H9 (cell line): ENCODE measurements at regions not wholly inside any gene's neighbourhood (a gene's known extent, or its start where the extent isn't known, plus 50 kb on each side); places are given as distances from the start of the nearest gene placed in this dataset.
"Not testable (repeated sequence)": the region's sequence is repeated elsewhere in the genome, so short reads cannot be mapped to it uniquely, and the experiment has no call there.

Experiments
- DNase-seq: peaks from one replicate; pipeline ENCODE4 v3.0.0-alpha.2; 2017
- H2AFZ ChIP-seq: one replicate; pipeline ENCODE4 v1.6.1; 2013; ENCODE audit warnings: mild to moderate bottlenecking, low read length, control low read depth, moderate library complexity
- H2AK5ac ChIP-seq: 2 replicates; pipeline ENCODE4 v1.6.1; 2013; ENCODE audit warnings: low read length, control low read depth, mixed read lengths; ENCODE audit not compliant: insufficient read length
- H2BK120ac ChIP-seq: one replicate; pipeline ENCODE4 v1.6.1; 2013; ENCODE audit warnings: low read depth, mild to moderate bottlenecking, low read length, control low read depth, inconsistent platforms; ENCODE audit not compliant: poor library complexity, severe bottlenecking
- H2BK12ac ChIP-seq: 2 replicates; pipeline ENCODE4 v1.6.1; 2013; ENCODE audit warnings: low read length, control low read depth, mixed read lengths, low read depth; ENCODE audit not compliant: insufficient read length
- H2BK15ac ChIP-seq: 2 replicates; pipeline ENCODE4 v1.6.1; 2013; ENCODE audit warnings: low read depth, low read length, control low read depth
- H2BK20ac ChIP-seq: one replicate; pipeline ENCODE4 v1.6.1; 2013; ENCODE audit warnings: low read depth, mild to moderate bottlenecking, low read length, control low read depth, inconsistent platforms; ENCODE audit not compliant: poor library complexity, severe bottlenecking
- H2BK5ac ChIP-seq: 2 replicates; pipeline ENCODE4 v1.6.1; 2013; ENCODE audit warnings: low read length, control low read depth, mixed read lengths; ENCODE audit not compliant: insufficient read length
- H3K14ac ChIP-seq: 2 replicates; pipeline ENCODE4 v1.6.1; 2013; ENCODE audit warnings: low read length, control low read depth; ENCODE audit not compliant: insufficient read depth
- H3K18ac ChIP-seq: 2 replicates; pipeline ENCODE4 v1.6.1; 2013; ENCODE audit warnings: low read depth, mild to moderate bottlenecking, mixed read lengths, low read length, control low read depth; ENCODE audit not compliant: insufficient read length
- H3K23ac ChIP-seq: 2 replicates; pipeline ENCODE4 v1.6.1; 2013; ENCODE audit warnings: low read length, control low read depth, mixed read lengths, low read depth; ENCODE audit not compliant: insufficient read length
- H3K23me2 ChIP-seq: 2 replicates; pipeline ENCODE4 v1.6.1; 2013; ENCODE audit warnings: low read depth, mild to moderate bottlenecking, mixed read lengths, low read length, control low read depth; ENCODE audit not compliant: insufficient read length, poor library complexity, severe bottlenecking
- H3K27ac ChIP-seq: 2 replicates; pipeline ENCODE4 v1.5.1; 2013; ENCODE audit warnings: low read length, control low read depth, mixed read lengths, low read depth; ENCODE audit not compliant: insufficient read length
- H3K27me3 ChIP-seq: 2 replicates; pipeline ENCODE4 v1.6.1; 2013; ENCODE audit warnings: low read length, control low read depth, inconsistent platforms; ENCODE audit not compliant: insufficient read depth
- H3K4ac ChIP-seq: 2 replicates; pipeline ENCODE4 v1.6.1; 2013; ENCODE audit warnings: low read depth, mild to moderate bottlenecking, control low read depth, inconsistent platforms, low read length, moderate library complexity
- H3K4me1 ChIP-seq: 2 replicates; pipeline ENCODE4 v1.6.1; 2013; ENCODE audit warnings: low read length, control low read depth, inconsistent platforms; ENCODE audit not compliant: insufficient read depth
- H3K4me2 ChIP-seq: 2 replicates; pipeline ENCODE4 v1.6.1; 2013; ENCODE audit warnings: low read length, control low read depth, mixed read lengths; ENCODE audit not compliant: insufficient read length, insufficient read depth
- H3K56ac ChIP-seq: 2 replicates; pipeline ENCODE4 v1.6.1; 2013; ENCODE audit warnings: low read depth, mild to moderate bottlenecking, mixed read lengths, low read length, control low read depth; ENCODE audit not compliant: insufficient read length
- H3K79me1 ChIP-seq: 2 replicates; pipeline ENCODE4 v1.6.1; 2013; ENCODE audit warnings: low read depth, mild to moderate bottlenecking, moderate library complexity, low read length, control low read depth, inconsistent platforms; ENCODE audit not compliant: insufficient read depth, poor library complexity, severe bottlenecking
- H3K79me2 ChIP-seq: 2 replicates; pipeline ENCODE4 v1.6.1; 2013; ENCODE audit warnings: low read length, control low read depth, inconsistent platforms; ENCODE audit not compliant: insufficient read depth
- H3K9ac ChIP-seq: 2 replicates; pipeline ENCODE4 v1.6.1; 2013; ENCODE audit warnings: low read length, control low read depth, mixed read lengths; ENCODE audit not compliant: insufficient read length; ENCODE audit errors: extremely low read depth
- H3K9me3 ChIP-seq: one replicate; pipeline ENCODE4 v1.6.1; 2013; ENCODE audit warnings: low read depth, low read length, inconsistent platforms; ENCODE audit not compliant: control insufficient read depth
- H3T11ph ChIP-seq: one replicate; pipeline ENCODE4 v1.6.1; 2013; ENCODE audit warnings: mild to moderate bottlenecking, low read length, control low read depth, inconsistent platforms
- H4K20me1 ChIP-seq: one replicate; pipeline ENCODE4 v1.6.1; 2013; ENCODE audit not compliant: control insufficient read depth, insufficient read length, insufficient read depth
- H4K5ac ChIP-seq: 2 replicates; pipeline ENCODE4 v1.6.1; 2013; ENCODE audit warnings: low read depth, mild to moderate bottlenecking, mixed read lengths, low read length, control low read depth; ENCODE audit not compliant: insufficient read length
- H4K8ac ChIP-seq: replicated peaks from 2 replicates; pipeline ENCODE4 v1.6.1; 2013; ENCODE audit warnings: low read length, control low read depth, mixed read lengths, low read depth; ENCODE audit not compliant: insufficient read length
- H4K91ac ChIP-seq: 2 replicates; pipeline ENCODE4 v1.6.1; 2013; ENCODE audit warnings: low read depth, mild to moderate bottlenecking, moderate library complexity, mixed read lengths, low read length, control low read depth; ENCODE audit not compliant: insufficient read length
- H3K27ac Mint-ChIP-seq, 3 experiments: 2 replicates in 2 of 3; 3 replicates in 1 of 3; pipeline ENCODE4 v1.8.0; 2020 to 2021; ENCODE audit warnings: mixed read lengths in 3 of 3, mild to moderate bottlenecking in 1 of 3, moderate library complexity in 1 of 3
- H3K27me3 Mint-ChIP-seq: 2 replicates; pipeline ENCODE4 v1.8.0; 2021; ENCODE audit warnings: low read depth, mild to moderate bottlenecking, moderate library complexity, mixed read lengths
- H3K36me3 Mint-ChIP-seq, 3 experiments: 2 replicates in 2 of 3; 3 replicates in 1 of 3; pipeline ENCODE4 v1.8.0; 2020 to 2021; ENCODE audit warnings: low read depth in 3 of 3, mixed read lengths in 3 of 3; ENCODE audit not compliant: insufficient read depth in 1 of 3
- H3K4me1 Mint-ChIP-seq, 2 experiments: 2 replicates each; pipeline ENCODE4 v1.8.0; 2020; ENCODE audit warnings: mixed read lengths in 2 of 2
- H3K4me3 Mint-ChIP-seq, 2 experiments: 2 replicates in 1 of 2; 3 replicates in 1 of 2; pipeline ENCODE4 v1.8.0; 2020 to 2021; ENCODE audit warnings: mild to moderate bottlenecking in 2 of 2, mixed read lengths in 2 of 2, moderate library complexity in 1 of 2
- H3K9me3 Mint-ChIP-seq, 2 experiments: 2 replicates in 1 of 2; 3 replicates in 1 of 2; pipeline ENCODE4 v1.8.0; 2020; ENCODE audit warnings: mild to moderate bottlenecking in 2 of 2, mixed read lengths in 2 of 2, moderate library complexity in 1 of 2
- WGBS: extraction: QIAGEN DNeasy Blood & Tissue Kit; methylation state at CpG from one replicate; pipeline ENCODE4 v1.1.7; 2013; ENCODE audit warnings: missing lambda C conversion rate, low lambda C conversion rate, mixed read lengths; ENCODE audit not compliant: insufficient read length; ENCODE audit errors: extremely low coverage; 5-methylcytosine and 5-hydroxymethylcytosine counted together

DNA sequence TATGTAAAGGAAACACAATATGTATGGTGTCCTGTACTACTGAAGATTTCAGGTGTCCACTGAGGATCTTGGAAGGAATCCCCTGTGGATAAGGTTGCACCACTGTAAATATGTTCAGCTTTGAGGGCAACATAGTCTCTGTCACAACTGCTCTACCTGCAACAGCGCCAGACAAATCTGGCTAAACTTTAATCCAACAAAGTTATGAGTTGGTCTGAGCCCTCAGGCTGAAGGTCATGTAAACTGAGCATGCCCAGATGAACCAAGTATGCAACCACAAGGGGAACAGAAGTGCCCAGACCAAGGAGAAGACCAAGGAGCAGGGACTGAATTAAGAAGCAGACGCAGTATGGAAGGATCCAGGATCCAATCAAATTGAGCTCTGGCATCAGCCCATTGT, 135.0 kb upstream of the ZNF658 start:
- H4K91ac ChIP-seq, H2BK120ac ChIP-seq, H4K20me1 ChIP-seq, H3T11ph ChIP-seq, H3K4me3 Mint-ChIP-seq, H3K27me3 ChIP-seq, H3K9me3 Mint-ChIP-seq, H3K23me2 ChIP-seq, H3K4me1 Mint-ChIP-seq, H3K79me1 ChIP-seq, H2BK12ac ChIP-seq, H4K8ac ChIP-seq, H3K23ac ChIP-seq, H3K79me2 ChIP-seq, H3K56ac ChIP-seq, DNase-seq, H2BK5ac ChIP-seq, H3K18ac ChIP-seq, H3K27ac Mint-ChIP-seq, H3K9ac ChIP-seq, H3K14ac ChIP-seq, H2BK15ac ChIP-seq, H2BK20ac ChIP-seq, H3K4me1 ChIP-seq, H3K4ac ChIP-seq, H4K5ac ChIP-seq, H3K36me3 Mint-ChIP-seq, H2AK5ac ChIP-seq, H3K27ac ChIP-seq, H2AFZ ChIP-seq, H3K9me3 ChIP-seq, H3K4me2 ChIP-seq, H3K27me3 Mint-ChIP-seq: not testable (repeated sequence)
- WGBS: no CpG with 5 or more reads among the region's 2 CpGs

DNA sequence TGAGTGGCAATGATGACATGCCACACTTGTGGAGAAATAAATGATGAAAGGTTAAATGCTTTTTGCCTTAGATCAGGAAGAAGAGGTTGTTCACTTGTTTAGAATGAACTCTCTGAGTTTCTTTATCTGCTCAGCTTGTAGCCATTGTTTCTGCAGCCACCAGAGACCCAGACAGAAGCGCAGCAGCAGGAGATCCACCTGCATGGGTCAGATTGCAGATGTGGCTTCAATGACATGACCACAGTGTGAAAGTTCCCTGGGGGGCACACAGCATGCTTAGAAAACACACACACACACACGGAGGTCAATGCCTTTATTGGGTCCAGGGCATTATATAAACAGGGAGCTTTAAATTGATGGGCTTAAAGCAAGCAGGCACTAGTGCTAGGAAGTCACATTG, 129.0 kb upstream of the ZNF658 start:
- no CpG with 5 or more reads among the region's 2 CpGs for WGBS
- H2BK5ac ChIP-seq, H3K27ac Mint-ChIP-seq, H3T11ph ChIP-seq, H4K20me1 ChIP-seq, H4K5ac ChIP-seq, H3K79me2 ChIP-seq, H3K4ac ChIP-seq, H3K14ac ChIP-seq, DNase-seq, H3K56ac ChIP-seq, H2BK120ac ChIP-seq, H3K4me1 ChIP-seq, H2AK5ac ChIP-seq, H3K23ac ChIP-seq, H4K8ac ChIP-seq, H2AFZ ChIP-seq, H3K9ac ChIP-seq, H3K27ac ChIP-seq, H3K27me3 Mint-ChIP-seq, H3K9me3 ChIP-seq, H3K23me2 ChIP-seq, H2BK12ac ChIP-seq, H2BK15ac ChIP-seq, H3K4me3 Mint-ChIP-seq, H3K79me1 ChIP-seq, H3K18ac ChIP-seq, H3K27me3 ChIP-seq, H3K4me2 ChIP-seq, H2BK20ac ChIP-seq, H4K91ac ChIP-seq, H3K9me3 Mint-ChIP-seq, H3K36me3 Mint-ChIP-seq: not testable (repeated sequence)
- H3K4me1 Mint-ChIP-seq: peaks cover 9 to 12% of the 10 kb centered on the region in 2 experiments
